ENCODE measurements at regions not wholly inside any gene's neighbourhood (a gene's known extent, or its start where the extent isn't known, plus 50 kb on each side); places are given as distances from the start of the nearest gene placed in this dataset.

DNA sequence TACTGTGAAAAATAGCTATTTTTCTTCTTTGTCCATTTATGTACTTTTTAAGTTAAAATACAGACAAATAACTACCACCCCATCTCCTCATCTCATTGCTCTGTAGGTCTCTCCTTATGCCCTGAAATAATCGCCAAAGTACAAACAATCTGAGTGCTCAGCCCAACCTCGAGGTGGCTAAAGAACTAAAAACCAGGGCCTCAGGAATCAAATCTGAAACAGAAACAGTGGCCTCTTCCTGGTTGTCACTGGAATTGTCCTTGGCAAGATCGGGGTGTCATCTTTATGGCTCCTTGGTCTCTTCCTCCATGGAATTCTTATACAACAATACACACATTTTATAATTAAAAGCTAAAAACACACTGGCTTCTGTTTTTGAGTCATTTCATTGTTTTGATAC, 182.4 kb downstream of the ASCL1 start:
- TF ChIP-seq SIX5 (IDR thresholded peaks at IDR 0.05; ENCODE audit: low read depth, low read length) (no peak), SP1 (IDR thresholded peaks at IDR 0.05; ENCODE audit: low read depth, low read length) (no peak), CBX5 (IDR thresholded peaks at IDR 0.05; ENCODE audit: low read depth, low read length) (no peak), HDAC2 (IDR thresholded peaks at IDR 0.05; ENCODE audit: borderline replicate concordance in 1 of 2, low read depth in 2 of 2, low read length in 2 of 2) (no peak), RFX5 (IDR thresholded peaks at IDR 0.05; ENCODE audit: borderline replicate concordance, low read depth, low read length) (no peak)
- no peak for FAIRE-seq

More for the DNA sequence above, 182.4 kb downstream of the ASCL1 start:
- H4K5ac ChIP-seq (ENCODE audit: insufficient read length, low read depth, low read length): no peak overlapping the region
- no peak overlapping the region for H4K91ac ChIP-seq (replicated peaks; ENCODE audit: insufficient read length, low read length)
- H3K4ac ChIP-seq (replicated peaks; ENCODE audit: insufficient read length, low read depth, low read length): no peak overlapping the region
- peaks cover 0 to 3% (median 0%) of the 10 kb centered on the region in 4 experiments; a peak in 3 of 7 replicates for H3K4me1 ChIP-seq (replicated peaks in 1 of 4; ENCODE audit: control insufficient read depth in 3 of 4, insufficient read depth in 4 of 4, low read length in 3 of 4)
- H3K9ac ChIP-seq (replicated peaks in 1 of 4; ENCODE audit: extremely low read depth in 1 of 4, low read depth in 3 of 4, low read length in 3 of 4): no peak overlapping the region
- no peak overlapping the region for H2AK5ac ChIP-seq (ENCODE audit: low read depth, low read length)
- H3K23me2 ChIP-seq (ENCODE audit: low read depth, low read length): no peaks in the 10 kb centered on the region
- CTCF ChIA-PET (ENCODE audit: partially characterized antibody): interaction anchor here (1.5 to 2.0 kb wide), 2 partner anchors 10 to 20 kb away, joined by 3 to 5 read pairs; no protein-coding TSS in a partner anchor
- no peak overlapping the region for H3K4me3 ChIP-seq (ENCODE audit: extremely low read depth in 1 of 4, insufficient read depth in 2 of 4, low read depth in 3 of 4, low read length in 4 of 4)
- H3K36me3 ChIP-seq (ENCODE audit: control insufficient read depth in 2 of 4, insufficient read depth in 4 of 4, low read length in 3 of 4): no peaks in the 10 kb centered on the region
- H3K56ac ChIP-seq (replicated peaks; ENCODE audit: insufficient read length, low read depth, low read length): no peak overlapping the region
- H2AFZ ChIP-seq (ENCODE audit: low read length): no peak overlapping the region
- 87% methylated on average over 3 of the region's 3 CpGs; no CpG with 5 or more reads in 1 of the 2 experiments for WGBS, 2 experiments (ENCODE audit: extremely low coverage in 1 of 2, insufficient coverage in 1 of 2, insufficient read length in 1 of 2, insufficient replicate concordance in 2 of 2, low coverage in 1 of 2, low lambda C conversion rate in 2 of 2, missing lambda C conversion rate in 1 of 2)
- H3K14ac ChIP-seq (ENCODE audit: insufficient read length): no peak overlapping the region
- no peaks in the 10 kb centered on the region for H4K20me1 ChIP-seq (replicated peaks in 1 of 2; ENCODE audit: control insufficient read depth in 1 of 2, insufficient read depth in 2 of 2, low read length in 2 of 2)
- no peak overlapping the region for H2BK12ac ChIP-seq (ENCODE audit: low read depth, low read length)
- no peaks in the 10 kb centered on the region for H3K27me3 ChIP-seq (replicated peaks in 1 of 4; ENCODE audit: control insufficient read depth in 3 of 4, extremely low read depth in 1 of 4, insufficient read depth in 3 of 4, low read length in 3 of 4)
- no peak overlapping the region for H2BK20ac ChIP-seq (ENCODE audit: low read length)
- POLR2A ChIA-PET (ENCODE audit: partially characterized antibody): no interaction called here
- no peak overlapping the region for H4K8ac ChIP-seq (ENCODE audit: extremely low read depth, insufficient read depth, low read length)
- no peak overlapping the region for H3K23ac ChIP-seq (ENCODE audit: insufficient read length)
- H2BK5ac ChIP-seq (ENCODE audit: low read depth, low read length): no peak overlapping the region
- no peak overlapping the region for H3K27ac ChIP-seq (ENCODE audit: low read depth, low read length)
- H3K9me3 ChIP-seq (ENCODE audit: insufficient read depth in 2 of 2, low read depth in 1 of 2, low read length in 1 of 2): no peaks in the 10 kb centered on the region
- DNase-seq (ENCODE audit: low read depth in 1 of 2, low spot score in 2 of 2): no peak
- no peak overlapping the region for H3K18ac ChIP-seq (ENCODE audit: extremely low read depth, low read length)
- H3K79me2 ChIP-seq (ENCODE audit: control insufficient read depth in 1 of 2, insufficient read depth in 2 of 2, low read length in 2 of 2): no peaks in the 10 kb centered on the region
- H3K79me1 ChIP-seq (ENCODE audit: low read depth, low read length): no peaks in the 10 kb centered on the region
- H3K4me2 ChIP-seq (ENCODE audit: insufficient read depth in 1 of 2, low read depth in 2 of 2, low read length in 2 of 2): no peak overlapping the region
- no peak overlapping the region for H2BK15ac ChIP-seq (ENCODE audit: low read length)
- H2BK120ac ChIP-seq (replicated peaks; ENCODE audit: low read depth, low read length): no peak overlapping the region
